ENCODE measurements at regions not wholly inside any gene's neighbourhood (a gene's known extent, or its start where the extent isn't known, plus 50 kb on each side); places are given as distances from the start of the nearest gene placed in this dataset.
A peak's percentile ranks its signal among the peaks of the same experiment; 100 is the strongest.
"Not testable (repeated sequence)": the region's sequence is repeated elsewhere in the genome, so short reads cannot be mapped to it uniquely, and the experiment has no call there.

DNA sequence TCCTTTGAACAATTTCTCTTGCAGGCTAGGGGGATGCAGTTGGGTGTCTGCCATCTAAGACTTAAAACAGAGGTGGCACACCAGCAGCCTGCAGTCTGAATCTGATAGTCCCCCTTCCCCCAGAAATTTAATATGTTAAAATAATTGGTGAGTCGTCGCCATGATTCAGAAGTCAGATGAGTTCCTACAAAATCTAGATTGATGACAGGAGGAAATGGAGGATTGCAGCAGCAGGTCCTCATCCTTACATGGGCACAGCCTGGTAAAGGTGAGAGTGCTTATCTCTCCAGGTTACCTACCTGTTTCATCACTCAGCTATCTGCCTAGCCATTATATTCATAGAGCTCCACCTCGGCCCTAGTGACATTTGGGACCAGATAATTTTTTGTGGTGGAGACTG is 112.3 kb downstream of the PCSK1 start:
- no peak for DNase-seq (ENCODE audit: low read depth, low spot score)

DNA sequence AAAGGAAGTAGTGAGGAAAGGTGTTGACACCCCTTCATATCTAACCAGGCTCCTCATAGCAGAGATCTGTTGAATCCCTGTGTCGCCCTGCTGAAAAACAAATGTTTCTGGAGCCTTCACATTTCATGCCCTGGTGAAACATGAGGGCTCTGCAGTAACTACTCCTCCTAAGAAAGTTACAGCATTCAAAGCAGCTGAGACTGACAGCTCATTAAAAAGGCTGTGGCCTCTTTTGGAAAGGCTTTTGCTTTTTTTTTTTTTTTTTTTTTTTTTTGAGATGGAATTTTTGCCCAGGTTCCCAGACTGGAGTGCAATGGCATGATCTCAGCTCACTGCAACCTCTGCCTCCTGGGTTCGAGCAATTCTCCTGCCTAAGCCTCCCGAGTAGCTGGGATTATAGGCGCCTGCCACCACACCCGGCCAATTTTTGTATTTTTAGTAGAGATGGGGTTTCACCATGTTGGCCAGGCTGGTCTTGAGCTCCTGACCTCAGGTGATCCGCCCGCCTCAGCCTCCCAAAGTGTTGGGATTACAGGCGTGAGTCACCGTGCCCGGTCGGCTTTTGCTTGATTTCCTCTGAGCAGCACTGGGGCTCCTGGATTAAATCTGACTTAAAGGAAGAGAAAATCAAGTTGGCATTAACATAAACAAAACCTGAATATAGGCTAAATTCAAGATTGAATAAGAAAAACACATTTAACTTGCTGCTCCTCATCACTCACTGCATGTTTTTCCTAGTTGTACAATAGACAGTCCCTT is 112.9 kb downstream of the PCSK1 start:
- DNase-seq (ENCODE audit: low read depth, low spot score): not testable (repeated sequence)

DNA sequence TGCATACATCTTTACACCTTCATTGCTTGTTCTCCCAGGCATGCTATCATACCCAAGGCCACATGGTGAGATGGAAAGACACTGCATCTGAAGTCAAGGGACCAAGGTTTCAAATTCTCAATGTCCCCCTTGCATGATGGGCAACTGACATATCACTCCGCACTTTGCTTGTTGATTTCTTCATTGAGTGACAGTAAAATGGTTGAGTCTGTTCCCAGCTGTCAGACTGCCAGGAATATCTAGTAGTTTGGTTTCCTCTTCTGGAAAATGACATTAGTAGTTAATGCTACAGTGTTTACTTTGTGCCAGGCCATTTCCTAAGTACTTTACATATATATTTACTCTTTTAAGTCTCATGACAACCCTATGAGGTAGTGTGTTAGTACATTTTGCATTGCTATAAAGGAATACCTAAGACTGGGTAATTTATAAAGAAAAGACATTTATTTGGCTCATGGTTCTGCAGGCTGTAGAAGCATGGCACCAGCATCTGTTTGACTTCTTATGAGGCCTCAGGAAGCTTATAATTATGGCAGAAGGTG is 114.4 kb downstream of the PCSK1 start:
- no peak for DNase-seq (ENCODE audit: low read depth, low spot score)

DNA sequence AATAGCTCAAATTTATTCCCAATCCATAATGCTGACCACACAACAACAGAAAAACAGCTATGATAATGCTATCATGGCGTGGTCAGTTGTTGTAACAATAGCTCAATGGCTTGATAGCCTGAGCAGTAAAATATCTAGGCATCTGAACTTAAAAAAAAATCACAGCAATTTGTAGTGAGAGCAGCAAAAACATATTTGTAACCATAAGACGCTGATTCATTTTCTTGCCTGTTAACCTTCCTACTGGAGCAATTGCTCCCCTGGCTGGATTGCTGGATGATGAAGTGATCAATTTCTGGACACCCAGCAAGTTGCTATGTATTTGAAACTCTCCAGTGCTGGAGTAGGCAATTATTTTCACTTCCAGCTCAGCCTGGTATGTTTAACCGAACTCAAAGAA is 115.1 kb downstream of the PCSK1 start:
- no peak for DNase-seq (ENCODE audit: low read depth, low spot score)

DNA sequence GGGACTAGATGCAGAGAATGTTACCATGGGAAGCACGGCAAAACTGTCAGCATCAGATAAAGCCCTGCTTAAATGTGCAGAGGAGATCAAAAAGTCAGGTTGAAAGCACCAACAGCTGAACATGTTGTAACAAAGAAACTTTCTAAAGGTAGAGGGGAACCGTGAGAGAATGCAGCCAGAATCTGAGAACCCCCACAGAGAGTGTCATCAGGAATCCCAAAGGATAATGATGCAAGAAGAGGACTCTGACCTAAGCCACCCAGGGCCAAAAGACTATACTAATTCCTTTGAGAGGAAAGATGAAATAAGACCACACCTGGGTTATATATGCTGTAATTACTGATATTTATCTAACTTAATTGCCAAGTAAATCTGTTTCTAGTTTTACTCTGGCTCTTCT is 116.6 kb downstream of the PCSK1 start:
- DNase-seq (ENCODE audit: low read depth, low spot score): no peak

DNA sequence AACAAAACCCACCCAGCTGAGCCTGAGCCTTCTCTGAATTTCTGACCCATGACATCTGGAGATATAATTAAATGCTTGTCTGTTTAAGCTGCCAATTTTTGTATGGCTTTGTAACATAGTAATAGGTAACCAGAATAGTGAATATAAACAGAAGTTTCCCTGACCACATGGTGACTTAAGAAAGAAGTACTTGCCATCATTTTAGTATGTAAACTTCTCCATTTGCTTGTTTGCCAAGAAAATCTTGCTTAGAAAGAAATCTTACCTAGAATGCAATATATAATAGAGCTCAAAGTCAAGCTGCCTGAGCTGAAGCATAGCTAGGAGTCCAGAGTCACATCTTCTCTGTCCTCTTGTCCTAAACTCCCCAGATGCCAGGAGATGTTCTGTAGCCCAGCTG is 117.0 kb downstream of the PCSK1 start:
- no peak for DNase-seq (ENCODE audit: low read depth, low spot score)

DNA sequence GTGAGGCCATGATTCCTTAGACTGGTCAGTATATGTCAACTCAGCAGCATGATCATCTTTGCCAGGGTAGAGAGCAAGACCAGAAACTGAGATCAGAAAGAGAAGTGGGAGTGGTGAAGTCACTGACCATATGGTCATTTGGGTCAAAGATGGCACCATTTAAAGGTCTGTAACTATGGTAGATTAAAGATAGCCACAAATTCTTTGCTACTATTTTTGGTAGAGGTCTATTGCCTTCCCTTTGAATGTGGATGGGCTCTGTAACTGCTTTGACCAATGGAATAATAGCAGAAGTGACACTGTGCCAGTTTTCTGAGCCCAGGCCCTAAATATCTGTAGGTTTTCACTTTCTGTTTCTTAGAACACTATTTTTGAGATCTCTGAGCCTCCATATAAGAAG is 117.6 kb downstream of the PCSK1 start:
- DNase-seq (ENCODE audit: low read depth, low spot score): no peak

DNA sequence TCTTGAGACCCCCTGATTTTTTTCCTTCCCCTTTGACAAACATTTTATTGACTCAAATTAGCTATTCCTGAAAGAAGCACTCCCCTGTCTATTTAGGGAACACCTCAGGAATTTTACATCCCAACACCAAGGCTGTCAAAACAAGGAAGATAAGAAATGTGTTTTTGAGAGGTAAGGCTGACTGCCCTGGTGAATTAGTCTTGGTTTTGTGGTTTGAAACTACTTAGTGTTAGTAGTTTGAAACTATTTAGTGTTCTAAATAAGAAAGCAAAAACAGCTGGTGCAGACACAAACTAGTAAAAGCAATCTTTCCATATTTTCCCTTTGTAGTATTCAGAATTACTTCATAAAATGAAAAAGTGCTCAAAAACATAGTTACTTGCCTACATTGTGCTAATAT is 120.7 kb downstream of the PCSK1 start:
- no peak for DNase-seq (ENCODE audit: low read depth, low spot score)

DNA sequence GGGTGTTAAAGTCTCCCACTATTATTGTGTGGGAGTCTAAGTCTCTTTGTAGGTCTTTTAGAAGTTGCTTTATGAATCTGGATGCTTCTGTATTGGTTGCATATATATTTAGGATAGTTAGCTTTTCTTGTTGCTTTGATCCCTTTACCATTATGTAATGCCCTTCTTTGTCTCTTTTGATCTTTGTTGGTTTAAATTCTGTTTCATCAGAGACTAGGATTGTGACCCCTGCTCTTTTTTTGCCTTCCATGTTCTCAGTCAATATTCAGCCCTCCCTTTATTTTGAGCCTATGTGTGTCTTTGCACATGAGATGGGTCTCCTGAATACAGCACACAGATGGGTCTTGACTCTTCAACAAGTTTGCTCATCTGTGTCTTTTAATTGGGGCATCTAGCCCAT is 126.0 kb downstream of the PCSK1 start:
- DNase-seq (ENCODE audit: low read depth, low spot score): not testable (repeated sequence)

DNA sequence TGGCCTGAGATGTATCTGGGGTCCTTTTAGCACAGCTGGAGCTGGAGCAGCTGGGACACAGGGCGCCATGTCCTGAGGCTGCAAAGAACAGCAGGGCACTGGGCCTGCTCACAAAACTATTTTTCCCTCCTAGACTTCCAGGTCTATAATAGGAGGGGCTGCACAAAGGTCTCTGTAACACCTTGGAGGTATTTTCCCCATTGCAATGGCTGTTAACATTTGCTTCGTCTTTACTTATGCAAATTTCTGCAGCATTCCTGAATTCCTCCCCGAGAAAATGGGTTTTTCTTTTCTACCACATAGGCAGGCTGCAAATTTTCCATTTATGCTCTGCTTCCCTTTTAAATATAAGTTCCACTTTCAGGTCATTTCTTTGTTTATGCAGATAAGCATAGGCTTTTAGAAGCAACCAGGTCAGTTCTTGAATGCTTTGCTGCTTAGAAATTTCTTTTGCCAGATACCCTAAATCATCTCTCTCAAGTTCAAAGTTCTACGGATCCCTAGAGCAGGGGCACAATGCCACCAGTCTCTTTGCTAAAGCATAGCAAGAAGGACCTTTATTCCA is 130.8 kb downstream of the PCSK1 start:
- no peak for DNase-seq (ENCODE audit: low read depth, low spot score)

DNA sequence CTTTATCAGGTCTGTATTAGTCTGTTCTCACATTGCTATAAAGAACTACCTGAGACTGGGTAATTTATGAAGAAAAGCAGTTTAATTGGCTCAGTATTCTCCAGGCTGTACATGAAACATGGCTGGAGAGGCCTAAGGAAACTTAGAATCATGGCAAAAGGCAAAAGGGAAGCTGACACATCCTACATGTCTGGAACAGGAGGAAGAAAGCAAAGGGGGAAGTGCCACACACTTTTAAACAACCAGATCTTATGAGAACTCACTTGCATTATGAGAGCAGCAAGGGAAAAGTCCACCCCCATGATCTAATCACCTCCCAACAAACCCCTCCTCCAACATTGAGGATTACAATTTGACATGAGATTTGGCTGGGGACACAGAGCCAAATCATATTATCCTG is 132.1 kb downstream of the PCSK1 start:
- no peak for DNase-seq (ENCODE audit: low read depth, low spot score)

DNA sequence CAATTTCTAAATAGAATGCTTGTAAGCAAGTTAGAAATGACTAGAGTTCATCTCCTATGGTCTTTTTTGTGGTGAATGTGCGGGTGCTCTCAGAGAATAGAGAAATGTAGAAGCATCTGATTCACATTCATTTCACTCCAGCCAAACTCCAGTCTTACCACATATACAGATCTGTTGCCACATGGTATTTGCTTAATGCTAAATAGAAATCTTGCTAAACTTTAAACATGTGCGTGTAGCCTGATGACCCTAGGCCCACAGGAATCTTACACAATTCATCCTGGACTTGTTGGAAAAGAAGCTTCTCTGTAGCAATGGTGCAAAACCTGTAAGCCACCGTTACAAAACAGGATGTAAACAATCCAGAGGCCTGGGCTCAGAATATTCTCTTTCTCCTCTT is 135.2 kb downstream of the PCSK1 start:
- DNase-seq (ENCODE audit: low read depth, low spot score): peak; percentile 31

DNA sequence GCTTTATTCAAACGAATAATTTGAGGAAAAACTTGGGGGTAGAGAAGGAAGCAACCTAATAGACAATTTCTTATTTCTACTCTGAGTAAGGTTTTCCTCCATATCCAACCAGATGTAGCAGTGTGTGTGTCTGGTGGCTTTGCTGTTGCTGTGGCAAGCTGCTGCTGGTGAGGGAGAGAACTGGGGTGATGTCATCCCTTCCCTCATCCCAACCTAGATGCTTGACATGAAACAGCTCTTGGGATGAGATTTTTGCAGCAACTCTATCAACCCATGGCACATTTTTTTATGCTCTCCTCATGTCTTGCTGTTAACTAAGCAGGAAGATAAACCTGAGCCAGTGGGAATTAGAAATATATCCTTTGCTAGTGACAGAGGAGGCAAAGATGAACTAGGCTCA is 135.8 kb downstream of the PCSK1 start:
- DNase-seq (ENCODE audit: low read depth, low spot score): no peak

DNA sequence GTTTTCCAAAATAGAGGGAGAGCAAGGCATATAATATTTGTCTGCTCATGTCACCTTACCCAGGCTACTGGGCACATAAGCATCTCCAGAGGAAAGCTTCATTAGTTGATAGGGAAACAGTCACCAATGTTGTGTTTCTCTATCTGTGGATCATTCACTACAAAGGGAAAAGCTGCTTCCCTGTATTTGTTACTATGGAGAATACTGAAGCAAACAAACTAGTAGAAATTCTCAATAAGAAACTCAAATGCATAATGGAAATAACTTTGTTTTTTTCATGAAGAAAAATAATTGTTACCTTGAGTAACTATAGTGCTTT is 138.2 kb downstream of the PCSK1 start:
- DNase-seq (ENCODE audit: low read depth, low spot score): no peak

DNA sequence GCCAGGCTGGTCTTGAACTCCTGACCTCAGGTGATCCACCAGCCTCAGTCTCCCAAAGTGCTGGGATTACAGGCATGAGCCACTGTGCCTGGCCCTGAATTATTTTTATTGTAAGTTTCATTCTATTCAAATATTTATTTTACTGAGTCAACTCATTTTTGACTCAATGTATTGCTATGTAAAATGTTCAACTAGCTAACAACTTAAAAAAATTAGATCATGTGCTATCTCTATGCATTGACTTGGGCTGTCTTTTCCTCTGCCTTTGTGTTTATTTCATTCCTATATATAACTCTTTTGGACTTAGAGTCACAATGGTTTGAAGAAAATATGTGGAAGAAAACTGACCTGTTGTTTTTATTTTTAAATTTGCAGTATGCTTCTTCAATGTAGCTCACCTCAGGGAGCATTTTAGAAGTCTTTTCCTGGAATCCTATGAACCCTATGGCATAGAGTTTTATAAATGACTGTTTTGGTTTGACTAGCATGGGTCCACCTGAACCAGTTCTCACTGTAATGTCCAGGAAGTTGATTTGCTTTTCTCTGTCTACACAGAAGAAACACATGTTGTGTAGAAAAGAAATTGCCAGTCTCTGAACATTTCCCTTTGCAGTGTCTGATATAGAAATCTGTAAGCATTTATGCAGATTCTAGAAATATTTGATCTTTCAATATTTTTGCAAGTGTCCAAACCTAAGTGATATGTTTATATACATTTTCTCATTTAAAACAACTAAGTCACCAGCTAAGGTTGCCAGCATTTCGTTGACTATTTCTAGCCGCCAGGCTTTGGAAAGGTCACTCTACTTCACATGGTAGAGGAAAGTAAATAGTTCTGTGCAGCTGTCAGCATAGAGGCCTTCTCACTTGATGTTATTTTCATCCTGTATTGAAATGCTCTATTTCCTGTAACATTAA is 138.8 kb downstream of the PCSK1 start:
- no peak for DNase-seq (ENCODE audit: low read depth, low spot score)

DNA sequence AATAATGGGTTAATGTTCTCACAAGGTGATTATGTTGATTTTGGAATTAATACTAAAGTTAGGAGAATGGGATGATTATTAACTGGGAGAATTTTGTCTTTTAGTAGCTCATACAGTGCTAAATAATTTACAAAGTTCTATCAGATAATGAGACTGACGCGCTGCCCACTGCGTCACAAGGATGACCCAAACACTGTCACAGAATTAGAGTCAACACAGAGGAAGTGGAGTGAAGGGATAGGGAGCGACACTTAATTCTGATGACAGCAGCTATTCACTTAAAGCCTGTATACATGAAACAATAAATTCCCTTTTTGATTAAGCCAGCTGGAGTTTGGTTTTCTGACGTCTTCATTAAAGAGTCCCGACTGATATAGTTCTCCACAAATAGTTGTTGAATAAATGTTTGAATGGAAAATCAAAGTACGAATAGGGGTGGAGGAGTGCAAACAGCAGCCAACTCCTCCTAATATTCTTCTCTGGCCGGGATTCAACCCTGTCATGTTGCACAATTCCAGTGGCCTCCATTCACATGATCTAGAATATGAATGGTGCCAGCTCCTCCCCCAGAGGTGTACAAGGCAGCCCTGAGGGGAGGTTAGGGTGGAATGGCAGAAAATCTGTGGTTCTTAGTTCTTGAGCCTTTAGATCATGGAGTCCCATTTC is 140.3 kb downstream of the PCSK1 start:
- DNase-seq (ENCODE audit: low read depth, low spot score): no peak

DNA sequence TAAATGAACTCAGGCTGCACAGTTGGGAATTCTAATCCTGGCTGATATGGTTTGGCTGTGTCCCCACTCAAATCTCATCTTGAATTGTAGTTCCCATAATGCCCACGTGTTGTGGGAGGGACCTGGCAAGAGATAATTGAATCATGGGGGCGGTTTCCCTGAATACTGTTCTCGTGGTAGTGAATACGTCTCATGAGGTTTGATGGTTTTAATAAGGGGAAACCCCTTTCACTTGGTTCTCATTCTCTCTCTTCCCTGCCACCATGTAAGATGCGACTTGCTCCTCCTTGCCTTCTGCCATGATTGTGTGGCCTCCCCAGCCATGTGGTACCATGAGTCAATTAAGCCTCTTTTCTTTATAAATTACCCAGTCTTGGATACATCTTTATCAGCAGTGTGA is 143.8 kb downstream of the PCSK1 start:
- not testable (repeated sequence) for DNase-seq (ENCODE audit: low read depth, low spot score)

DNA sequence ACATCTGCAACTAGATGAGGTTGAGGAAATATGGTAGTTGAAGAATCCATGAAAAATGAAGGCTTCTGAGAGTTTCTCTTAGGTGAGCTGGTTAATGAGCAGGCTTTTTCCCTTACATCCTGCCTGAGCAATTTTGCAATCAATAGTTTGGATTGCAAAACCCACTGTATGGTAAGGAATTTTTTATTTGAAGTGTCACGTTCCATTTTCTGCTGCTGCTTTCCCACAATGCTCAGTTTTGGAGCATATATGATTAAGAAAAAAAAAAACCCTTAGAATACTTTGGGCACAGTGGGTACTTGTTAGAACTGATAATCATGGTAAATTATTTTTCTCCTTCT is 144.2 kb downstream of the PCSK1 start:
- no peak for DNase-seq (ENCODE audit: low read depth, low spot score)

DNA sequence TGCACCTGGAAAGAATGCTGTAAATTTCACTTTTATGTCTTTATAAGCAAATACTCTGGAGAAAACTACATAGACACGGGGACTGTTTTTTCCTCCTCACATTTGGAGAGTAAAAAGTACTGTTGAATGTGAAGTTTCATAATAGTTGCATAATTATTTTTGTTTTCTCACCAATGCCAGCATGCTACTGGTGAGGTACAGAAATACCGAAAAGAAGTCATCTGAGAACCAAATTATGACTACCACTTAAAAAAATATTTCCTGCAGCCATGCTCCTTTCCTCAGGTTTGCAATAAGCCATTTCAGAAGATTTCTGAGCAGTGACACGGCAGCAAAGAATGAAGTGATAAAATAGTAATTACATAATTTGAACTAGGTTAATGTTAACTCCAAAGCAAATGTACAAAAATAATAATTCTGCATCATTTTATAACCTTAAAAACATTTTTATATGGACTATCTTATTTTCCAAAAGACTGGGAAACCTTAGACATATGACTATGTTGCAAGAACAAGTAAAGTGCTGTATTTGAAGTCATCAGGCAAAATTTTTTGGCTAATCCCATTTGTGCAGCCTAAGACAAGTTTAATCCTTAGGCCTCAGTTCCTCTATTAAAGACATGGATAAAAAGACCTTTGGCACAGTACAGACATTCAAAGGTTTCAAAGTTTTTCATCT is 144.7 kb downstream of the PCSK1 start:
- DNase-seq (ENCODE audit: low read depth, low spot score): no peak

DNA sequence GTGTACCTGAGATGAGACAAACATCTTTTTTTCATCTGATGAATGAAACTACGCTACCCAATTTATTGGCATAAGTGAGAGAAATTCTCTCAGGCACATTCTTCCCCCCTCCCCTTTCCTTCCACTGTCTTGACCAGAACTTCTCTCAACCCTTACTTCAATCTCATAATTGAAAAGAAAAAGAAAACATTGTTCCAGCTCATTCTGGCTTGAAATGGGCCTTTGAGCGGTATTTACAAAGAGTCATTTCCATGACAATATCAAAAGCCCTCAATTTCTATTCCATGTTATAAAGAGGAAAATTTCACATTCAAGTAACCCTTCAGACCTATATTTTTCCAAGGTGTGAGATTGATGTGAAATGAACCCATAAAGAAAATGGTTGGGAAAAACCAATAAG is 145.9 kb downstream of the PCSK1 start:
- no peak for DNase-seq (ENCODE audit: low read depth, low spot score)

DNA sequence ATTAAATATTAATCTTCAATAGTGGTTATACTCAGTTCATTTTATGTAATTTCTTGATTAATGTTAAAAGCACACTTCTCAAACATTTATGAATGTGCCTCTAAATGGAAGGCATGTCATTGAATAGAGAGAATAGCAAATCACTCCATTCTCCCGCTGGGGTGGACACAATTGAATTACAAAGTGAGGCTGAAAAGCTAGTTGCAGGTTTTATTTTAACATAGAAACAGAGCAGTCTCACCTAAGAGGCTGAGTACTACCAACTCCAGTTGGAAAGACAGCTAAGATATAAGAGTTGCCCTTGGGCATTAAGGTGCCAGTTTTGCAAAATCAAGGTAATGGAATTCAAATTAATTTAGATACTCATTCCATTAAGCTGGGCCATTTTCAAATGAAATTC is 147.2 kb downstream of the PCSK1 start:
- DNase-seq (ENCODE audit: low read depth, low spot score): no peak
